Thymus (tissue), 11 donors: ENCODE measurements at regions not wholly inside any gene's neighbourhood (a gene's known extent, or its start where the extent isn't known, plus 50 kb on each side); places are given as distances from the start of the nearest gene placed in this dataset.

ENCODE experiments used
- DNase-seq, 9 donors: peaks; one replicate each; pipeline ENCODE4 v3.0.0-alpha.2; 2013; ENCODE audit warnings: low spot score in 9 of 9, low read depth in 6 of 9, missing footprints in 1 of 9
- H3K27ac ChIP-seq, 2 donors: one replicate each; pipeline ENCODE4 v1.5.1; 2013; ENCODE audit warnings: control low read depth in 1 of 2, low read depth in 1 of 2, low read length in 1 of 2, mild to moderate bottlenecking in 1 of 2, moderate library complexity in 1 of 2
- H3K27me3 ChIP-seq, 2 donors: one replicate each; pipeline ENCODE4 v1.5.1; 2013; ENCODE audit warnings: low read length in 1 of 2; ENCODE audit not compliant: control insufficient read depth in 2 of 2, insufficient read depth in 1 of 2
- H3K36me3 ChIP-seq, 2 donors: one replicate each; pipeline ENCODE4 v1.5.1; 2013; ENCODE audit warnings: low read length in 1 of 2, mild to moderate bottlenecking in 1 of 2, moderate library complexity in 1 of 2; ENCODE audit not compliant: control insufficient read depth in 2 of 2, insufficient read depth in 2 of 2
- H3K4me1 ChIP-seq, 2 donors: one replicate each; pipeline ENCODE4 v1.5.1; 2013; ENCODE audit warnings: low read length in 2 of 2; ENCODE audit not compliant: control insufficient read depth in 2 of 2, insufficient read depth in 2 of 2
- H3K4me3 ChIP-seq, 2 donors: one replicate each; pipeline ENCODE4 v1.5.1; 2013; ENCODE audit warnings: low read length in 2 of 2, control low read depth in 1 of 2, mild to moderate bottlenecking in 1 of 2
- H3K9me3 ChIP-seq, 2 donors: one replicate each; pipeline ENCODE4 v1.5.1; 2013; ENCODE audit warnings: low read length in 1 of 2, mild to moderate bottlenecking in 1 of 2; ENCODE audit not compliant: control insufficient read depth in 2 of 2, insufficient read depth in 1 of 2
- WGBS: extraction: QIAGEN DNeasy Blood & Tissue Kit; methylation state at CpG from one replicate; pipeline ENCODE4 v1.1.7; 2013; 5-methylcytosine and 5-hydroxymethylcytosine counted together
- donor health status: healthy.

DNA sequence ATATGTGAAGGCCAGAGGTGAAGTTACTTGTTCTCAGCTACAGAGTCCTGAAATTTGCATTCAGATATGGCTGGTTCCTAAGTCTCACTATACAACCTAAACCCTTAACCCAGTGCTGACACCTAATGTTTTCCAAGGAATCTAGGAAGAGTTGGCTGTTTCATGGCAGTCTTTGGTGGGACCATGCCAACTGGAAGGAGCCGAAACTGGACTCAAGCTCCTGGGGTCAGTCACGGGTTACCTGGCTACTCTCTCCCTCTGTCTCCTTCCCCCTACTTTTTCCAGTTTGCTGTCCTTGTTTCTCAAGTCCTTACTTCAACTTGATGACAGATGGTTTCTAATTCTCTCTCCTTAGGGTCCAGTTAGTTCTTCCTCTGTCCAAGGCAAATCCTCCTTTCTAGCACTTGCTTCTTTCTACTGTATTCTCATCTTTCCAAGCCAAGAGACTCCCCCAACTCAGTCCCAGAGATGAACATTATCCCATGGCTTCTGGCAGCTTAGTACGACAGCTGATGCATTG, 88.6 kb upstream of the COL6A5 start:
- Histone ChIP-seq H3K36me3 (no peaks in the 10 kb centered on the region), H3K27me3 (no peaks in the 10 kb centered on the region), H3K27ac (no peak overlapping the region), H3K4me1 (no peaks in the 10 kb centered on the region), H3K9me3 (no peaks in the 10 kb centered on the region), H3K4me3 (no peak overlapping the region)
- 92% methylated on average over 3 of the region's 3 CpGs for WGBS
- no peak for DNase-seq

DNA sequence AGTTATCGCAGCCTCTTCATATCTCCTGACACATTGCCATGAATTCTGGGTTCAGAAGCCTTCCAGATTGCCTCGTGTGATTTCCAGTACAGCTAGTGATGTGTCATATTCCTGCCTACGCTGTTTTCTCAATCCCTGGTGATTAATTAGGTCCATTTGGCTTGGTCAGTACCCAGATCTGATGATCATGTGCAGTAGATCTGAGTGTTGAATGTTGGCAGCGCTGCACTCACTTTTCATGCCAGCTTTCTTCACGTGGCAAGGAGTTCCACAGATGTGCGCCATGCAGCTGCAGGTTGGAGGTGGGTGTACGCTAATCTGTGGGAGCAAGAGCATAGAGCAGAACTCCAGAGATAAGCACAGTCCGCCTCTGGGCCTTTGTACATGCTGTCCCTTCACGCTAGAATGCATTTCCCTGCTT, 86.9 kb upstream of the COL6A5 start:
- Histone ChIP-seq H3K27me3 (no peaks in the 10 kb centered on the region), H3K4me1 (no peaks in the 10 kb centered on the region), H3K27ac (no peak overlapping the region), H3K4me3 (no peak overlapping the region), H3K9me3 (no peaks in the 10 kb centered on the region), H3K36me3 (no peaks in the 10 kb centered on the region)
- DNase-seq, result no peak
- 84% methylated on average over 9 of the region's 9 CpGs for WGBS

DNA sequence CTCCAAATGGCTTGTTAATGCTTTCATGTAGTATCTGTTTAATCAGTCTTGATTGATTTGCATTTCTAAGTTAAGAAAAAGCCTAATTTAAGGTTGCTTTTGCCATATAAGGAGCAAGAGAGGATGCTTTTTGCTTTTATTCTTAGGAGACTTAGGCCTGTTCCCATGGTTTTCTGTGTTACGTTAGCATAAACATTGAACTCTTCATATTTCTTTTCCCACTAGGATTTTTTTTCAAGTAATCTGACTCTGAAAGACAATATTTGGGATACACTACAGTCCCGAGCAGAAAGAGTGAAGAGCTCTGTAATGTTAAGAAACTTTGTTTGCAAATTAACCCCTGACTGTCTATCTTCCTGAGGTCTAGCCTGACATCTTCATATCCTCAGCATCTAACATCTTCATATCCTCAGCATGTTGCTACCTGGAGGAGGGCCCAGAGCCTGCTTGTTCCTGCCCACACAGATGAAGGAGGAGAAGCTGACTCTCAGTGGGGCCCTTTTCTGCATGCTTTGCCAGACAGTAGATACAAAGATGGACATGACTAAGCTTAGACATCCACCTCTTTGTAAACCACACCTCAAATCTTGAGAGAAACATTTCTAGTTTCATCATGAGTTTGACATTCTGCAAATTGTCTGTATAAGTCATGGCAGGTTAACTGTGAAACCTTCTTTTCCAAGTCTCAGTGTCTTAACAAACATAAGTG, 86.2 kb upstream of the COL6A5 start:
- H3K4me1 ChIP-seq, result no peaks in the 10 kb centered on the region
- H3K27ac ChIP-seq, result no peak overlapping the region
- H3K9me3 ChIP-seq, result no peaks in the 10 kb centered on the region
- H3K36me3 ChIP-seq, result no peaks in the 10 kb centered on the region
- no peak overlapping the region for H3K4me3 ChIP-seq
- no peak for DNase-seq
- H3K27me3 ChIP-seq, result no peaks in the 10 kb centered on the region
- 87% methylated on average over 2 of the region's 2 CpGs for WGBS

DNA sequence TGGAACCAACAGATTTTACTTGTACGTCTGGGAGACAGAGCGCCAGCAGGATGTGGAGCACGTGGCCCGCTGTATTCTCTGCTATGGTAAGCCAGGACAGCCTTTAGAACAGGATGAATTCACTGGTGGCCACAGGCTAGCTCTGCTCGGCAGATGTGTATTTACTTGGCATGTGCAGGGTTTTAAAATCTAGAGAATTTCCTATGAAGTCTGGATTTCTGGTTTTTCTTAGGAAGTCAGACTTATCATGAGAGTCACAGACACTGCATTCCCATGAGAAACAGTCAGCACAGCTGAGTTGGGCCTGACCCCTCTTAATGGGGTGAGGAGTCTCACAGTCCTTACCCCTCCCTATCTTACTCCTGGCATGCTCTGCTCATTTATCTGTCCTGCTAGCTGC, 84.6 kb upstream of the COL6A5 start:
- DNase-seq, result no peak
- H3K27ac ChIP-seq, result no peak overlapping the region
- H3K4me1 ChIP-seq, result no peaks in the 10 kb centered on the region
- no peaks in the 10 kb centered on the region for H3K36me3 ChIP-seq
- H3K9me3 ChIP-seq, result no peaks in the 10 kb centered on the region
- no peak overlapping the region for H3K4me3 ChIP-seq
- 97% methylated on average over 5 of the region's 5 CpGs for WGBS
- H3K27me3 ChIP-seq, result no peaks in the 10 kb centered on the region

DNA sequence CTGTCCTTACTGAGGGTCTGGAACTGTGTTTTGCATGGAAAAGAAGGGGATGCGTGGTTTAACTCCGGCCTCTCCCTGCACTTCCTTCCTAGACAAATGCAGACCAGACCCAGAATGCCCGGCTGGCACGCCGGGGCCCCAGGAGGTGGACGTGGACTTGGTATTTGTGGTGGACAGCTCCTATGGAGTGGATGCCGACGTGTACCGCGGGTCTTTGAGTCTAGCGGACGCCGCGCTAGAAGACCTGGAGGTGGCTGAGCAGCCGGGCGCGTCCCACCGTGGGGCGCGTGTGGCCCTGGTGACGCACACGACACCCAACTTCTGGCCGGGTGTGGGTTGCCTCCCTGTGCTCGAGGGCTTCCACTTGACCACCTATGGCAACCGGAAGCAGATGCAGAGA, 81.8 kb upstream of the COL6A5 start:
- H3K27ac ChIP-seq, result no peak overlapping the region
- H3K9me3 ChIP-seq, result no peaks in the 10 kb centered on the region
- DNase-seq, result no peak
- no peaks in the 10 kb centered on the region for H3K36me3 ChIP-seq
- H3K4me1 ChIP-seq, result no peaks in the 10 kb centered on the region
- no peak overlapping the region for H3K4me3 ChIP-seq
- WGBS, result 98% methylated on average over 25 of the region's 25 CpGs
- peaks cover 0 to under 1% of the 10 kb centered on the region in 2 donors for H3K27me3 ChIP-seq

DNA sequence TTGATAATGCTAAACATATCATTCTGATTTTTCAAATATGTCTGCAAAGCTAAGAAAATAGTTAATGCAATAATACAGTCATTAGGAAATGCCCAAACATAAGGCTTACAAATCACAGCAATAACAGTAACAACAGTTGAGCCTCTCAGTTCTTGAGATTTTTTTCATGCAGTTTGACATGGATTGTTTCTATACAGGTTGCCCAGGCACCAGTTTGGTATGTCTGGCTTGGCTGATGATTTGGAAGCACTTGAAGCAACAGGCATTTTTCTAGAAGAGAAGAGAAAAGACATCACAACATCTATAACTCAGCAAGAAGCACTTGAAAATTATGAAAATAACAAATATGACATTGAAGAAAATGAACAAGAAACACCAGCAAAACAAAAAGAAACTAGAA, 78.7 kb upstream of the COL6A5 start:
- H3K27me3 ChIP-seq, result peaks cover 0 to 3% of the 10 kb centered on the region in 2 donors
- H3K4me3 ChIP-seq, result no peak overlapping the region
- H3K36me3 ChIP-seq, result no peaks in the 10 kb centered on the region
- H3K4me1 ChIP-seq, result no peaks in the 10 kb centered on the region
- DNase-seq, result no peak
- no peak overlapping the region for H3K27ac ChIP-seq
- no peaks in the 10 kb centered on the region for H3K9me3 ChIP-seq

DNA sequence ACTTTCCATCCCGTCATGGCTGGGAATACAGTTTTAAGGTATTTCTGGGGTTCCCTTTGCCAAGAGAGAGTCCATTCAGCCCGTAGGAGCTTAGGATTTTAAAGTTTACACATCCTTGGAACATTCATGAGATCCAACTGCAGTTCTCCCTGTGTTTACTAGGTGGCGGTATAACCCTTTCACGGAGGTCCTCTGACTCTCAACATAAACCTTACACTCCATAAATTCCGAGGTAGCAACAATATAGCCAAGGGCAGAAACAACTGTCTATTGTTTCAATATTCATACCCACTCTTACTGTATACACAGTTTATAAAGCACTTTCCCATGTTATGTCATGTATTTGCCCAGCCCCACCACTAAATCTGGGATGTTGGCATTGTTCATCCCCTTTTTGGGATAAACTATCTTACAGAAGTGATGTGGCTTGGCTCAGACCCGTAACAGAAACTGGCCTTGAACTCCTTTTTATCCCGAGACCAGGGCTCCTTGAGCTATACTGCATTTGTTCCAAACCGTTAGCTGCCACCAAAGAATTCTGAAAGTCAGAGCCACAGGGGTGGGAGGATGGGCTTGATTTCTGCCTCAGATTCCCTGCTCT, 69.2 kb upstream of the COL6A5 start:
- Histone ChIP-seq H3K4me1 (no peaks in the 10 kb centered on the region), H3K27ac (no peak overlapping the region), H3K4me3 (no peak overlapping the region), H3K36me3 (no peaks in the 10 kb centered on the region), H3K9me3 (no peaks in the 10 kb centered on the region), H3K27me3 (no peaks in the 10 kb centered on the region)
- DNase-seq, result peak in 8 of 9 donors; percentile 9 to 48 (median 16)
- 31% methylated on average over 8 of the region's 8 CpGs for WGBS

DNA sequence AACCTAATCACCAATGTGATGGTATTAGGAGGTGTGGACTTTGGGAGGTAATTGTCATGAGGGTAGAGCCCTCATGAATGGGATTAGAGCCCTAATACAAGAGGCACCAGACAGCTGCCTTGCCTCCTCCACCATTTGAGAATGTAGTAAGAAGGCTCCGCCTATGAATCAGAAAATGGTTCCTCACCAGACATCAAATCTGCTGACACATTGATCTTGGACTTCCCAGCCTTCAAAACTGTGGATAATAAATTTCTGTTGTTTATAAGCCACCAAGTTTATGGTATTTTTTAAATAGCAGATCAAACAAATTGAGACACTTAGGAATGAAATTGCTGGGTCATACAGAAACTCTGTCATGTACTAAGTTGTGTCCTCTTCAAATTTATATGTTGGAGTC, 56.8 kb upstream of the COL6A5 start:
- no peak overlapping the region for H3K4me3 ChIP-seq
- H3K27ac ChIP-seq, result no peak overlapping the region
- no peaks in the 10 kb centered on the region for H3K36me3 ChIP-seq
- 100% methylated on average over 1 of the region's 1 CpG for WGBS
- no peaks in the 10 kb centered on the region for H3K27me3 ChIP-seq
- no peak for DNase-seq
- no peaks in the 10 kb centered on the region for H3K9me3 ChIP-seq
- H3K4me1 ChIP-seq, result no peaks in the 10 kb centered on the region

DNA sequence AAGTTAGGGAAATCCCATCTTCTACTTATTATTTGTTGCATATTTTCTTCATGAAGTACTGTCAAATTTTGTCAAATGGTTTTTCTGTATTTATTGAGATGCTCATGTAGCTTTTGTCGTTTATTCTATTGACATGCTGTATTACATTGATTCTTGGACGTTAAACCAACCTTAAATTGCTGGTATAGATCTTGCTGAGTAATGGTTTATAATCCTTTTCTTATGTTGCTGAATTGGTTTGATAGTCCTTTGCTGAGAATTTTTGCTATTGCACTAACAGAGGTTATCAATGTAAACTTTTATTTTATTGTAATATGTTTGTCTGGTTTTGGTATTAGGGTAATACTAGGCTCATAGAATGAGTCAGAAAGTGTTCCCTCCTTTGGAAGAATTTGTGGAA, 54.3 kb upstream of the COL6A5 start:
- H3K4me3 ChIP-seq, result no peak overlapping the region

More for the DNA sequence above, 54.3 kb upstream of the COL6A5 start:
- Histone ChIP-seq H3K36me3 (no peaks in the 10 kb centered on the region), H3K4me1 (no peaks in the 10 kb centered on the region), H3K9me3 (no peaks in the 10 kb centered on the region), H3K27ac (no peak overlapping the region), H3K27me3 (no peaks in the 10 kb centered on the region)
- DNase-seq, result no peak
- 93% methylated on average over 2 of the region's 2 CpGs for WGBS
